CD14-positive monocyte (primary cell): ENCODE measurements at regions not wholly inside any gene's neighbourhood (a gene's known extent, or its start where the extent isn't known, plus 50 kb on each side); places are given as distances from the start of the nearest gene placed in this dataset.

Experiments
- DNase-seq, 3 donors: peaks; one replicate each; pipeline ENCODE4 v3.0.0-alpha.2; 2011 to 2022
- H2AFZ ChIP-seq: 2 replicates; pipeline ENCODE4 v1.6.0; 2012; ENCODE audit warnings: mild to moderate bottlenecking, low read depth, low read length, inconsistent platforms; ENCODE audit not compliant: insufficient read depth, poor library complexity, severe bottlenecking
- H3K27ac ChIP-seq, 2 donors: 1 replicate in 1 of 2; 2 replicates in 1 of 2; pipeline ENCODE4 v1.5.1; 2012 to 2013; ENCODE audit warnings: low read length in 2 of 2, control low read depth in 1 of 2, inconsistent platforms in 1 of 2, low read depth in 1 of 2, mild to moderate bottlenecking in 1 of 2
- H3K27me3 ChIP-seq, 2 donors: one replicate each; pipeline versions ENCODE4 v1.6.0 to v1.6.1; 2011 to 2013; ENCODE audit warnings: low read length in 2 of 2; ENCODE audit not compliant: control insufficient read depth in 2 of 2, insufficient read depth in 2 of 2
- H3K36me3 ChIP-seq, 2 donors: replicated peaks in 1 of 2; 1 replicate in 1 of 2; 2 replicates in 1 of 2; pipeline versions ENCODE4 v1.5.1 to v1.6.1; 2012 to 2013; ENCODE audit warnings: low read length in 2 of 2, control low read depth in 1 of 2, inconsistent platforms in 1 of 2, mild to moderate bottlenecking in 1 of 2; ENCODE audit not compliant: insufficient read depth in 2 of 2, control insufficient read depth in 1 of 2
- H3K4me1 ChIP-seq, 2 donors: 1 replicate in 1 of 2; 2 replicates in 1 of 2; pipeline versions ENCODE4 v1.5.1 to v1.6.1; 2012 to 2013; ENCODE audit warnings: low read length in 2 of 2, control low read depth in 1 of 2, inconsistent platforms in 1 of 2, mild to moderate bottlenecking in 1 of 2, moderate library complexity in 1 of 2; ENCODE audit not compliant: insufficient read depth in 2 of 2, control insufficient read depth in 1 of 2
- H3K4me2 ChIP-seq: replicated peaks from 2 replicates; pipeline ENCODE3; 2012; ENCODE audit warnings: low read length, moderate library complexity, mild to moderate bottlenecking; ENCODE audit not compliant: poor library complexity, severe bottlenecking; ENCODE audit errors: extremely low read depth
- H3K4me3 ChIP-seq, 3 experiments: fragments of 200-600 bp in 1 of 3; sonication (generic) in 1 of 3; replicated peaks in 1 of 3; 1 replicate in 2 of 3; 2 replicates in 1 of 3; pipeline ENCODE4 v1.5.1; 2011 to 2013; ENCODE audit warnings: low read length in 3 of 3, mild to moderate bottlenecking in 3 of 3, control low read depth in 2 of 3, low read depth in 2 of 3, inconsistent platforms in 1 of 3, moderate library complexity in 1 of 3
- H3K79me2 ChIP-seq: 2 replicates; pipeline ENCODE4 v1.6.0; 2012; ENCODE audit warnings: mild to moderate bottlenecking, control low read depth, inconsistent platforms, low read length, moderate library complexity; ENCODE audit not compliant: insufficient read depth
- H3K9ac ChIP-seq: 2 replicates; pipeline ENCODE4 v1.6.0; 2017; ENCODE audit warnings: low read length, mild to moderate bottlenecking; ENCODE audit not compliant: insufficient read depth, poor library complexity, severe bottlenecking
- H3K9me3 ChIP-seq, 2 donors: replicated peaks in 1 of 2; 1 replicate in 1 of 2; 2 replicates in 1 of 2; pipeline versions ENCODE4 v1.5.1 to v1.6.1; 2012 to 2013; ENCODE audit warnings: low read length in 2 of 2, control low read depth in 1 of 2; ENCODE audit not compliant: control insufficient read depth in 1 of 2, insufficient read depth in 1 of 2
- H4K20me1 ChIP-seq: 2 replicates; pipeline ENCODE4 v1.6.0; 2012; ENCODE audit warnings: mild to moderate bottlenecking, low read length, control low read depth, moderate library complexity; ENCODE audit not compliant: insufficient read depth
- H3K27ac Mint-ChIP-seq, 7 donors: one replicate each; pipeline ENCODE4 v1.8.0; 2020; ENCODE audit warnings: mild to moderate bottlenecking in 7 of 7, mixed read lengths in 7 of 7, moderate library complexity in 6 of 7, inconsistent platforms in 2 of 7
- H3K27me3 Mint-ChIP-seq, 3 donors: one replicate each; pipeline ENCODE4 v1.8.0; 2021 to 2022; ENCODE audit warnings: low read depth in 3 of 3, mild to moderate bottlenecking in 3 of 3, mixed read lengths in 3 of 3, moderate library complexity in 3 of 3, inconsistent platforms in 1 of 3
- H3K36me3 Mint-ChIP-seq, 2 donors: one replicate each; pipeline ENCODE4 v1.8.0; 2020; ENCODE audit warnings: mixed read lengths in 2 of 2, inconsistent platforms in 1 of 2, mild to moderate bottlenecking in 1 of 2
- H3K4me1 Mint-ChIP-seq: one replicate; pipeline ENCODE4 v1.8.0; 2020; ENCODE audit warnings: mild to moderate bottlenecking, mixed read lengths
- H3K4me3 Mint-ChIP-seq, 2 donors: one replicate each; pipeline ENCODE4 v1.8.0; 2020; ENCODE audit warnings: mild to moderate bottlenecking in 2 of 2, mixed read lengths in 2 of 2, moderate library complexity in 1 of 2
- H3K9me3 Mint-ChIP-seq, 7 donors: one replicate each; pipeline ENCODE4 v1.8.0; 2020 to 2022; ENCODE audit warnings: mixed read lengths in 7 of 7, mild to moderate bottlenecking in 6 of 7, moderate library complexity in 6 of 7, inconsistent platforms in 2 of 7
- WGBS: methylation state at CpG from one replicate; pipeline ENCODE4 v1.1.5; 2013; ENCODE audit warnings: missing lambda C conversion rate; ENCODE audit not compliant: insufficient coverage; 5-methylcytosine and 5-hydroxymethylcytosine counted together
- intact Hi-C, 2 donors: fragments of 100-400 bp; cut with micrococcal nuclease; formaldehyde crosslinking; loops; one replicate each; pipeline versions ENCODE4 v1.15.0 to v1.15.1; 2023
- TF ChIP-seq, protein P1 (sequence below): fragments of 200-600 bp; IDR thresholded peaks from one replicate; pipeline ENCODE4 v1.8.0; 2022; ENCODE audit warnings: antibody characterized with exemption, mild to moderate bottlenecking

DNA sequence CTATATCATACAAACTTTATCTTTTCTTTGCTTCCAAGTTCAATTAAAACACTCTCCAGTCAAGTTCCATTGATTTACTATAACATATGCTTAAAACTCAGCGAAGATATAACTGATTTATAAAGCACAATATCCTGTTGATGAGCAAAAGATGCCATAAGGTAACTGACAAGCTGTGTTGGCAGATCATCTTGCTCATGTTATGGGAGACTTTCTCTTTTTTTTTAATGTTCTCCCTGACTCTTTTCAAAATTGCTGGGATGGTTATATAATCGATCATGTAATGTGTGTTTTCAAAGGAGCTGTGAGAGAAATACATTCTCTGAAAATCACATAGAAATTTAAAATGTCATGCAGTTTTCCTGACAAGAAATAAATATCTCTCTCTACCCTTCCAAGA lies 293.5 kb downstream of the MED10 start:
- Mint-ChIP-seq H3K27ac (no peak overlapping the region), H3K36me3 (no peaks in the 10 kb centered on the region), H3K4me3 (no peak overlapping the region), H3K27me3 (no peaks in the 10 kb centered on the region), H3K9me3 (peaks cover 5 to 16% (median 8%) of the 10 kb centered on the region in 7 donors), H3K4me1 (no peaks in the 10 kb centered on the region)
- Histone ChIP-seq H3K79me2 (no peaks in the 10 kb centered on the region), H3K4me1 (no peaks in the 10 kb centered on the region), H2AFZ (no peak overlapping the region), H3K4me3 (no peak overlapping the region), H3K9ac (no peak overlapping the region), H3K4me2 (no peak overlapping the region), H3K36me3 (no peaks in the 10 kb centered on the region), H3K9me3 (peaks cover 7 to 11% of the 10 kb centered on the region in 2 donors), H3K27me3 (no peaks in the 10 kb centered on the region), H4K20me1 (no peaks in the 10 kb centered on the region), H3K27ac (no peak overlapping the region)
- intact Hi-C loops: no loop called here
- DNase-seq: no peak
- TF ChIP-seq, protein P1, sequence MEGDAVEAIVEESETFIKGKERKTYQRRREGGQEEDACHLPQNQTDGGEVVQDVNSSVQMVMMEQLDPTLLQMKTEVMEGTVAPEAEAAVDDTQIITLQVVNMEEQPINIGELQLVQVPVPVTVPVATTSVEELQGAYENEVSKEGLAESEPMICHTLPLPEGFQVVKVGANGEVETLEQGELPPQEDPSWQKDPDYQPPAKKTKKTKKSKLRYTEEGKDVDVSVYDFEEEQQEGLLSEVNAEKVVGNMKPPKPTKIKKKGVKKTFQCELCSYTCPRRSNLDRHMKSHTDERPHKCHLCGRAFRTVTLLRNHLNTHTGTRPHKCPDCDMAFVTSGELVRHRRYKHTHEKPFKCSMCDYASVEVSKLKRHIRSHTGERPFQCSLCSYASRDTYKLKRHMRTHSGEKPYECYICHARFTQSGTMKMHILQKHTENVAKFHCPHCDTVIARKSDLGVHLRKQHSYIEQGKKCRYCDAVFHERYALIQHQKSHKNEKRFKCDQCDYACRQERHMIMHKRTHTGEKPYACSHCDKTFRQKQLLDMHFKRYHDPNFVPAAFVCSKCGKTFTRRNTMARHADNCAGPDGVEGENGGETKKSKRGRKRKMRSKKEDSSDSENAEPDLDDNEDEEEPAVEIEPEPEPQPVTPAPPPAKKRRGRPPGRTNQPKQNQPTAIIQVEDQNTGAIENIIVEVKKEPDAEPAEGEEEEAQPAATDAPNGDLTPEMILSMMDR: no peak
- WGBS: no CpG with 5 or more reads among the region's 2 CpGs

DNA sequence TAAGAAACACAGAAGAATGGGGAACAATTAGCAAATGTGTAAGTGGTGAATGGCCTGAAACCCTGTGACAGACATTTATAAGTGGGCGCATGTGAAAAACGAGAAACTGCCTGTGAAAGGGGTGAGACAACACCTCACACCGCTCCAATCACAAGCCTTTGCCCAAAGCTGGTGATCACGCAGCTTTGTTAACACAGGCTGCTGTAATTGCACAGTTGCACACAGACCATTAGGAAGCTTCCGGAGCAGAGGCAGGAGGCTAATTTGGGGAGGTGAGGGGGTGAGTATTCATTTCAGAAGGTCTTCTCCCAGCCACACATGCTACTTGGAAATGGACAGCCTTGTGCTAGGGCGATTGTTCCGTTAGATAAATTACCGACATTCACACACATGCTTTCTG lies 294.0 kb downstream of the MED10 start:
- H3K27me3 Mint-ChIP-seq: no peaks in the 10 kb centered on the region
- 86% methylated on average over 4 of the region's 8 CpGs for WGBS

More for the DNA sequence above, 294.0 kb downstream of the MED10 start:
- no peak for DNase-seq
- no peaks in the 10 kb centered on the region for H4K20me1 ChIP-seq
- H2AFZ ChIP-seq: no peak overlapping the region
- Mint-ChIP-seq H3K27ac (no peak overlapping the region), H3K4me3 (no peak overlapping the region), H3K36me3 (no peaks in the 10 kb centered on the region), H3K9me3 (peaks cover 5 to 17% (median 8%) of the 10 kb centered on the region in 7 donors), H3K4me1 (no peaks in the 10 kb centered on the region)
- H3K27ac ChIP-seq: no peak overlapping the region
- H3K4me3 ChIP-seq: no peak overlapping the region
- no peaks in the 10 kb centered on the region for H3K27me3 ChIP-seq
- H3K36me3 ChIP-seq: no peaks in the 10 kb centered on the region
- no peak overlapping the region for H3K4me2 ChIP-seq
- H3K9ac ChIP-seq: no peak overlapping the region
- no peaks in the 10 kb centered on the region for H3K79me2 ChIP-seq
- peaks cover 7 to 11% of the 10 kb centered on the region in 2 donors for H3K9me3 ChIP-seq
- TF ChIP-seq, protein P1: no peak
- intact Hi-C loops: no loop called here
- H3K4me1 ChIP-seq: no peaks in the 10 kb centered on the region
